GM21619 (cell line): ENCODE measurements at regions not wholly inside any gene's neighbourhood (a gene's known extent, or its start where the extent isn't known, plus 50 kb on each side); places are given as distances from the start of the nearest gene placed in this dataset.
"Not testable (repeated sequence)": the region's sequence is repeated elsewhere in the genome, so short reads cannot be mapped to it uniquely, and the experiment has no call there.

ENCODE experiments used
- ATAC-seq: cut with Tn5 transposase; IDR thresholded peaks from one replicate; pipeline ENCODE4 v1.9.1; 2021; ENCODE audit not compliant: unreplicated experiment

GRCh38 chr16:52657924-52658323 lies 111.0 kb upstream of the TOX3 start:
- no peak for ATAC-seq

GRCh38 chr16:52655916-52656315 lies 109.0 kb upstream of the TOX3 start:
- not testable (repeated sequence) for ATAC-seq

GRCh38 chr16:52655156-52655555 lies 108.2 kb upstream of the TOX3 start:
- ATAC-seq = not testable (repeated sequence)

- no peak for ATAC-seq
Measured at GRCh38 chr16:52652033-52652432, 105.1 kb upstream of the TOX3 start.

GRCh38 chr16:52650789-52651188 lies 103.8 kb upstream of the TOX3 start:
- ATAC-seq = no peak

- ATAC-seq = no peak
Measured at GRCh38 chr16:52650318-52650717, 103.4 kb upstream of the TOX3 start.

GRCh38 chr16:52649870-52650269 lies 102.9 kb upstream of the TOX3 start:
- no peak for ATAC-seq

GRCh38 chr16:52647588-52647987 lies 100.6 kb upstream of the TOX3 start:
- ATAC-seq = no peak

- ATAC-seq = no peak
Measured at GRCh38 chr16:52643006-52643405, 96.1 kb upstream of the TOX3 start.

- ATAC-seq = no peak
Measured at GRCh38 chr16:52634528-52634927, 87.6 kb upstream of the TOX3 start.

GRCh38 chr16:52634104-52634503 lies 87.2 kb upstream of the TOX3 start:
- ATAC-seq = no peak

GRCh38 chr16:52633230-52633629 lies 86.3 kb upstream of the TOX3 start:
- ATAC-seq = no peak

GRCh38 chr16:52631711-52632110 lies 84.8 kb upstream of the TOX3 start:
- ATAC-seq = no peak

- ATAC-seq = no peak
Measured at GRCh38 chr16:52630711-52631110, 83.8 kb upstream of the TOX3 start.

- no peak for ATAC-seq
Measured at GRCh38 chr16:52629296-52629695, 82.4 kb upstream of the TOX3 start.

GRCh38 chr16:52624891-52625290 lies 77.9 kb upstream of the TOX3 start:
- ATAC-seq = no peak

GRCh38 chr16:52621651-52622050 lies 74.7 kb upstream of the TOX3 start:
- no peak for ATAC-seq

GRCh38 chr16:52618753-52619497 lies 72.0 kb upstream of the TOX3 start:
- ATAC-seq = no peak

GRCh38 chr16:52617591-52617990 lies 70.6 kb upstream of the TOX3 start:
- ATAC-seq = no peak

GRCh38 chr16:52613508-52613907 lies 66.6 kb upstream of the TOX3 start:
- no peak for ATAC-seq

GRCh38 chr16:52611817-52612673 lies 65.1 kb upstream of the TOX3 start:
- ATAC-seq = no peak

- no peak for ATAC-seq
Measured at GRCh38 chr16:52603015-52603414, 56.1 kb upstream of the TOX3 start.
